ENCODE measurements at regions not wholly inside any gene's neighbourhood (a gene's known extent, or its start where the extent isn't known, plus 50 kb on each side); places are given as distances from the start of the nearest gene placed in this dataset.

GRCh38 chr5:39835371-39835770 lies 410.6 kb upstream of the DAB2 start:
- 96% methylated on average over 3 of the region's 3 CpGs for WGBS
- Histone ChIP-seq H3K4me3 (ENCODE audit: low read length) (no peak overlapping the region), H3K9ac (ENCODE audit: low read depth, low read length) (no peak overlapping the region), H3K9me3 (ENCODE audit: insufficient read depth, low read depth, low read length) (peaks cover 6% of the 10 kb centered on the region; the same call in 1 of the 2 replicates), H3K27ac (ENCODE audit: low read depth, low read length) (no peak overlapping the region), H3K36me3 (ENCODE audit: insufficient read depth, low read length) (no peaks in the 10 kb centered on the region), H3K4me1 (ENCODE audit: insufficient read depth, low read length) (no peaks in the 10 kb centered on the region), H3K27me3 (ENCODE audit: insufficient read depth, low read length) (no peaks in the 10 kb centered on the region)

DNA sequence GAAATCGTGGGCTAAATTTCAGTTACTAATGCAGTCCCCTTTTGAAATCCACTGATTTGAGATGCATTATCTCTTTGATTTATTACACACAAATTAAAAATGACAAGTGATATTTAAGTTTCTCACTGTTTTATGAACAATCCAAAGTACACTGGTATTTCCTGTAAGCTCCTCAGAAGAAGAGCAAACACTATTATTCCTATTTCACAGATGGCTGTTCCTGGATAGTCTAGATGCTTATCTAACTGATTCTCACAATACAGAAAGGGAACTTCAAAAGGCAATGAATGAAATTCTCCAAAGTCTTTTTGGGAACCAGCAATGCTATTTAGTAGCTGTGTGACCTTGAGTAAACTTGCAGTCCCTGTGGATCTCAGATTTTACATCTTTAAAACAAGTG lies 404.7 kb upstream of the DAB2 start:
- Histone ChIP-seq H3K9me3 (ENCODE audit: insufficient read depth, low read depth, low read length) (no peaks in the 10 kb centered on the region), H3K36me3 (ENCODE audit: insufficient read depth, low read length) (no peaks in the 10 kb centered on the region), H3K27me3 (ENCODE audit: insufficient read depth, low read length) (no peaks in the 10 kb centered on the region), H3K4me3 (ENCODE audit: low read length) (no peak overlapping the region), H3K4me1 (ENCODE audit: insufficient read depth, low read length) (no peaks in the 10 kb centered on the region), H3K9ac (ENCODE audit: low read depth, low read length) (no peak overlapping the region), H3K27ac (ENCODE audit: low read depth, low read length) (no peak overlapping the region)
- no CpG with 5 or more reads among the region's 1 CpG for WGBS

- H3K4me3 ChIP-seq (ENCODE audit: low read length): no peak overlapping the region
- H3K4me1 ChIP-seq (ENCODE audit: insufficient read depth, low read length): no peaks in the 10 kb centered on the region
- no peaks in the 10 kb centered on the region for H3K9me3 ChIP-seq (ENCODE audit: insufficient read depth, low read depth, low read length)
- 95% methylated on average over 2 of the region's 4 CpGs for WGBS
- no peak overlapping the region for H3K9ac ChIP-seq (ENCODE audit: low read depth, low read length)
- H3K36me3 ChIP-seq (ENCODE audit: insufficient read depth, low read length): no peaks in the 10 kb centered on the region
- H3K27ac ChIP-seq (ENCODE audit: low read depth, low read length): no peak overlapping the region
- H3K27me3 ChIP-seq (ENCODE audit: insufficient read depth, low read length): no peaks in the 10 kb centered on the region
Observed at GRCh38 chr5:39826051-39826450, 401.3 kb upstream of the DAB2 start.

DNA sequence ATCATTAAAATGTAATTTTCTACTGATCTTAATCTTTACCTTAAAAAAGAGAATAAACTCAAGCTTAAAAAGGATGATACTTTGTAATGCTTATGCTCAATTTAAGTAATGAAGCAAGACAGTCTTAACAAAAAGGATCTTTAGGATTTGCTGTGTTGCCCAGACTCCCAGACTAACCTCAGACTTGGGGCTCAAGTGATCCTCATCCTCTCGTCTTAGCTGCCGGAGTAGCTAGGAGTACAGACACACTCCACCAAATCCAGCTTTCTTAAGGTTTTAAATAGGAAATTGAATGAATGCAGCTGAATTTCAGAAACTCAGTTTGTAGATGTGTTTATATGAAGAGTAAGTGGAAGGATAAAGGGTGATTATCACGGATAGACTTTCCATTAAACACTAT lies 400.5 kb upstream of the DAB2 start:
- H3K9ac ChIP-seq (ENCODE audit: low read depth, low read length): no peak overlapping the region
- no peaks in the 10 kb centered on the region for H3K9me3 ChIP-seq (ENCODE audit: insufficient read depth, low read depth, low read length)
- H3K36me3 ChIP-seq (ENCODE audit: insufficient read depth, low read length): no peaks in the 10 kb centered on the region
- no peak overlapping the region for H3K4me3 ChIP-seq (ENCODE audit: low read length)
- no peak overlapping the region for H3K27ac ChIP-seq (ENCODE audit: low read depth, low read length)
- H3K4me1 ChIP-seq (ENCODE audit: insufficient read depth, low read length): no peaks in the 10 kb centered on the region
- no peaks in the 10 kb centered on the region for H3K27me3 ChIP-seq (ENCODE audit: insufficient read depth, low read length)
- 86% methylated on average over 3 of the region's 3 CpGs for WGBS

GRCh38 chr5:39822020-39822419 lies 397.2 kb upstream of the DAB2 start:
- H3K27ac ChIP-seq (ENCODE audit: low read depth, low read length): no peak overlapping the region
- H3K4me1 ChIP-seq (ENCODE audit: insufficient read depth, low read length): no peaks in the 10 kb centered on the region
- H3K27me3 ChIP-seq (ENCODE audit: insufficient read depth, low read length): no peaks in the 10 kb centered on the region
- no peaks in the 10 kb centered on the region for H3K36me3 ChIP-seq (ENCODE audit: insufficient read depth, low read length)
- no peak overlapping the region for H3K4me3 ChIP-seq (ENCODE audit: low read length)
- no peaks in the 10 kb centered on the region for H3K9me3 ChIP-seq (ENCODE audit: insufficient read depth, low read depth, low read length)
- H3K9ac ChIP-seq (ENCODE audit: low read depth, low read length): no peak overlapping the region
- no CpG with 5 or more reads among the region's 1 CpG for WGBS

GRCh38 chr5:39816866-39817265 lies 392.1 kb upstream of the DAB2 start:
- WGBS: 94% methylated on average over 2 of the region's 3 CpGs
- no peak overlapping the region for H3K27ac ChIP-seq (ENCODE audit: low read depth, low read length)

DNA sequence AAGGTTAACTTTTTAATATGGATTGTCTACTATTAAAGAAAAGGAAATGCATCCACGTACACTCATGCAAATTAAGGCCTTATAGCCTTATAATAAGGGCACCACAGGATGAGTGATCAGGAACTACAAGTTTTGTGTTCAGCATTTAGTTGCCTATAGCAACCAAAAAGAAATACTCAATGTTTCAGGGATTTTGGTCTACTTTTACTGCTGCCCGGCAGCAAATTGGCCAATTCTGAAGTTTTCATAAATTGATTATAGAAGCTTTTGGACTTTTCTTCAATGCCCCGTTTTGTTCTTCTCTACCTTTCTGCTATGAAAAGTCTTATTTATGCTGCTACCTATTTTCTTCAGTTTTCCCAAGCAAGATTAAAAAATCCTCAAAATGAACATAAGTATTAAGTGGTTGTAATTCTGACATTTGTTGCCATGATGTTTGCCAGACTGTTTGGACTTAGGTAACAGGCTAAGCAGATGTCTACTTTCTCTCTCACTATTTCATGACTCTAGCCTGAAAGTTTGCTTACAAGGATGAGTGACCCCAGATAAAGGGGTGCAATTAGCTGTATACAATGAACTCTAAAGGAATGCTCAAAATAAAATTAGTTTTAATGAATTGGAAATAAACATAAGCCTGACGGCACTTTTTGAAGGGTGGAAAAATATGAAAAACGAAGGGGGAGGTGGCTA lies 391.5 kb upstream of the DAB2 start:
- WGBS: 99% methylated on average over 4 of the region's 5 CpGs
- Histone ChIP-seq H3K9me3 (ENCODE audit: insufficient read depth, low read depth, low read length) (no peaks in the 10 kb centered on the region), H3K36me3 (ENCODE audit: insufficient read depth, low read length) (no peaks in the 10 kb centered on the region), H3K4me1 (ENCODE audit: insufficient read depth, low read length) (no peaks in the 10 kb centered on the region), H3K27ac (ENCODE audit: low read depth, low read length) (no peak overlapping the region), H3K9ac (ENCODE audit: low read depth, low read length) (no peak overlapping the region), H3K4me3 (ENCODE audit: low read length) (no peak overlapping the region), H3K27me3 (ENCODE audit: insufficient read depth, low read length) (no peaks in the 10 kb centered on the region)

More at GRCh38 chr5:39816866-39817265, 392.1 kb upstream of the DAB2 start:
- no peak overlapping the region for H3K4me3 ChIP-seq (ENCODE audit: low read length)
- H3K9me3 ChIP-seq (ENCODE audit: insufficient read depth, low read depth, low read length): no peaks in the 10 kb centered on the region
- H3K27me3 ChIP-seq (ENCODE audit: insufficient read depth, low read length): no peaks in the 10 kb centered on the region
- H3K4me1 ChIP-seq (ENCODE audit: insufficient read depth, low read length): no peaks in the 10 kb centered on the region
- no peaks in the 10 kb centered on the region for H3K36me3 ChIP-seq (ENCODE audit: insufficient read depth, low read length)
- no peak overlapping the region for H3K9ac ChIP-seq (ENCODE audit: low read depth, low read length)

DNA sequence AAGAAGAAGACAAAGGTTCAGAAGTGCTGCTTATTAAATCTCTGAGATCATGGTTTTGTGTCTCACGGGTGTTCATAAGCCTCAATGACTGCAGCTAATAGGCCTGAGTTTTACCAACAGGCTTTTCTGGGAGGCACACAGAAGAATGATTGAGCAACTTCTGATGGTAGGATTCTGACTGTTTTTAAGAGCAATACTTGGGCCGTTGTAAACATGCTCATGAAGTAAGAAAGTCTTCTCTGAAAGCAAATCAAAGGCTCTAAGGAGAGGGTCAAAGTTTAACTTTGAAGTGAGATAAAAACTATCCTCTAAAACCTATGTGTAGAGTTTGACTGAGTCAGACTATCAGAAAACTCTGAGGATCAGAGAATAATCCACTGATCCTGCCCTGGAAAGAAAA lies 390.9 kb upstream of the DAB2 start:
- H3K9ac ChIP-seq (ENCODE audit: low read depth, low read length): no peak overlapping the region
- no peaks in the 10 kb centered on the region for H3K27me3 ChIP-seq (ENCODE audit: insufficient read depth, low read length)
- no peak overlapping the region for H3K27ac ChIP-seq (ENCODE audit: low read depth, low read length)
- 90% methylated on average over 2 of the region's 2 CpGs for WGBS
- no peaks in the 10 kb centered on the region for H3K4me1 ChIP-seq (ENCODE audit: insufficient read depth, low read length)
- H3K36me3 ChIP-seq (ENCODE audit: insufficient read depth, low read length): no peaks in the 10 kb centered on the region
- H3K9me3 ChIP-seq (ENCODE audit: insufficient read depth, low read depth, low read length): no peaks in the 10 kb centered on the region
- no peak overlapping the region for H3K4me3 ChIP-seq (ENCODE audit: low read length)

DNA sequence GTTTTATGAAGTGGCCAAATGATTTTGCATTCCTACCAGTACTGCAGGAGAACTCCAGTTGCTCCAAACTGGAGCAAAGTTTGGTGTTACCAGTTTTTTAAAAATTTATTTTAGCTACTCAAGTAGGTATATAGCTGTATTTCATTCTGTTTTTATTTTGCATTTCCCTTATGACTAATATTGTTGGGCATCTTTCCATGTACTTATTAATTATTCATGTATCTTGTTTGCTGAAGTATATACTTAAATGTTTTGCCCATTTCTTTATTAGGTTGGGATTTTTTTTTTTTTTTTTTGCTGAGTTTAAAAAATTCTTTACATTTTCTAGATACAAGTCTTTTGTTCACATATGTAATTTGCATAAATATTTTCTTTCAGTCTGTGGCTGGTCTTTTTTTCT lies 386.6 kb upstream of the DAB2 start:
- Histone ChIP-seq H3K9ac (ENCODE audit: low read depth, low read length) (no peak overlapping the region), H3K27me3 (ENCODE audit: insufficient read depth, low read length) (no peaks in the 10 kb centered on the region), H3K4me3 (ENCODE audit: low read length) (no peak overlapping the region), H3K36me3 (ENCODE audit: insufficient read depth, low read length) (no peaks in the 10 kb centered on the region), H3K27ac (ENCODE audit: low read depth, low read length) (no peak overlapping the region), H3K4me1 (ENCODE audit: insufficient read depth, low read length) (no peaks in the 10 kb centered on the region), H3K9me3 (ENCODE audit: insufficient read depth, low read depth, low read length) (no peaks in the 10 kb centered on the region)

DNA sequence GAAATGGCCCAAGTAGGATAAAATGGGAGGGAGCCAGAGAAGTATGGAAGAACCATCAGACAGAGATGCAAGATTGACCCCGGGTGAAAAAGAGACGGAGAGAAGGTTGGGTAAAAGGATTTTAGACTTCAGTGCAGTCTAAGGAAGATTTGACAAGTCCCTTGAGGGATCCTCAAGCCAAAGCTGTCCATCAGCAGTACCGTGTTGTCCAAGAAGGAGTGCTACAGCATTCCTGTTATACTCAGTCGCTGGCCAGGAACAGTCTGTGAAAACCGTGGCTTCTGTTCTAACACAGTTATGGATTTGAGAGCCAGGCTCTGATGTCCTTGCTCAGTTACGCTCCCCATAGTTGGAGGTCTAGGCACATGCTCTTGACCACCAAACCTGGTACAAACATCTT lies 383.9 kb upstream of the DAB2 start:
- H3K27me3 ChIP-seq (ENCODE audit: insufficient read depth, low read length): no peaks in the 10 kb centered on the region
- H3K4me1 ChIP-seq (ENCODE audit: insufficient read depth, low read length): no peaks in the 10 kb centered on the region
- H3K9me3 ChIP-seq (ENCODE audit: insufficient read depth, low read depth, low read length): no peaks in the 10 kb centered on the region
- H3K9ac ChIP-seq (ENCODE audit: low read depth, low read length): no peak overlapping the region
- H3K27ac ChIP-seq (ENCODE audit: low read depth, low read length): no peak overlapping the region
- 96% methylated on average over 6 of the region's 6 CpGs for WGBS
- H3K36me3 ChIP-seq (ENCODE audit: insufficient read depth, low read length): no peaks in the 10 kb centered on the region
- no peak overlapping the region for H3K4me3 ChIP-seq (ENCODE audit: low read length)

DNA sequence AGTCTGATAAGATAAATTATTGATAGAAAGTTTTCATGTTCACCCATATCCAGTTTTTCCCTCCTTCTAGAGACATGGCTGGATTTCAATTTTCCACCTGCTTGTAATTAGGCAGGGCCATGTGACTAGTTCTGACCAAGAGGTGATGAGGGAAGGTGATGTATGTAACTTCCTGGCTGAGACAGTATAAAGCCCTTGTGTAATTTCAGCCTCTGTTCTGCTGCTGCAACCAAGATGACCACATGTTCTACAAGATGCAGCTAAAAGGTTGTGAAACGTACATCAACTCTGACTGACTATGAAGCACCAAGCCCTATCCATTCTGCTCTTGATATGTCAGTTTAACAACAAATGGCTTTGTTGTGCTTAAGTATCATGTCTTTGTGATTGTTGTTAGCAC lies 376.5 kb upstream of the DAB2 start:
- no peak overlapping the region for H3K27ac ChIP-seq (ENCODE audit: low read depth, low read length)
- H3K4me1 ChIP-seq (ENCODE audit: insufficient read depth, low read length): peaks cover 13% of the 10 kb centered on the region
- no peak overlapping the region for H3K9ac ChIP-seq (ENCODE audit: low read depth, low read length)
- no peak overlapping the region for H3K4me3 ChIP-seq (ENCODE audit: low read length)
- no peaks in the 10 kb centered on the region for H3K27me3 ChIP-seq (ENCODE audit: insufficient read depth, low read length)
- no peaks in the 10 kb centered on the region for H3K36me3 ChIP-seq (ENCODE audit: insufficient read depth, low read length)
- 92% methylated on average over 1 of the region's 1 CpG for WGBS
- no peaks in the 10 kb centered on the region for H3K9me3 ChIP-seq (ENCODE audit: insufficient read depth, low read depth, low read length)

- no peak overlapping the region for H3K27ac ChIP-seq (ENCODE audit: low read depth, low read length)
- H3K27me3 ChIP-seq (ENCODE audit: insufficient read depth, low read length): no peaks in the 10 kb centered on the region
- H3K9me3 ChIP-seq (ENCODE audit: insufficient read depth, low read depth, low read length): no peaks in the 10 kb centered on the region
- no peak overlapping the region for H3K9ac ChIP-seq (ENCODE audit: low read depth, low read length)
- H3K36me3 ChIP-seq (ENCODE audit: insufficient read depth, low read length): no peaks in the 10 kb centered on the region
- WGBS: 60% methylated on average over 2 of the region's 3 CpGs
- H3K4me1 ChIP-seq (ENCODE audit: insufficient read depth, low read length): peaks cover 13% of the 10 kb centered on the region
- no peak overlapping the region for H3K4me3 ChIP-seq (ENCODE audit: low read length)
Observed at GRCh38 chr5:39800042-39800601, 375.3 kb upstream of the DAB2 start.
